NCI-H2107 treated with DMSO at 0.1 percent for 48 hours (cell line): ENCODE measurements at regions not wholly inside any gene's neighbourhood (a gene's known extent, or its start where the extent isn't known, plus 50 kb on each side); places are given as distances from the start of the nearest gene placed in this dataset.
"Not testable (repeated sequence)": the region's sequence is repeated elsewhere in the genome, so short reads cannot be mapped to it uniquely, and the experiment has no call there.

Experiments
- DNase-seq: peaks from one replicate; lab custom pipeline; 2025; ENCODE audit not compliant: unreplicated experiment; lab: John Stamatoyannopoulos, UW

DNA sequence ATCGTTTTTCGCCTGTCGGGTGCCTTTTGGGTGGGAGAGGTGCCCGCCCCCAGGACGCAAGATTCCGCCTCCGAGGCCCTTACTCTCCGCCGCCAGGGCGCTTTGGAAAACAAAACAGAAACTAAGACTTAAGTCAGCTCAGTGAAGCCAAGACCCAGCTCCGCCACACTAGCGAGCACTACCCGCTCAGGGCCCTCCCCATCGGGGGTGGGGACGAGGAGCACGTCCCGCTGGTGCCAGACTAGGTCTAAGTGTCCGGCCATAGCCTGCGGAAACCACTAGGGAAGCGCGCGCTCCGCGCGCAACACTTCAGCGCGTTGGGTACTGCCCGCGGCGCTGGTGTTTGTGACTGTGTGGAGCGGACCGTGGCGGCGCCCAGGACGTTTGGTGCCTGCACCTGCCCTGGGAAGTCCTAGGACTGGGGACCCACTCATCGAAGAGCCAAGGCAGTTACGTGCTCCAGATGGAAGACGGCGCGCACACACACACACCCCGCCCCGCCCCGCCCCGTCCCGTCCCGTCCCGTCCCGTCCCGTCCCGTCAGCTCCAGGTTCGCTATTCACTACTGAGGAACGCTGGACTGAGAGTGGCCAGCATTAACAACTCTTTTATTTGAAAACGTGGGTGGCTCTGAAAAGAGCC, 57.6 kb upstream of the BOLA1 start:
- not testable (repeated sequence) for DNase-seq

DNA sequence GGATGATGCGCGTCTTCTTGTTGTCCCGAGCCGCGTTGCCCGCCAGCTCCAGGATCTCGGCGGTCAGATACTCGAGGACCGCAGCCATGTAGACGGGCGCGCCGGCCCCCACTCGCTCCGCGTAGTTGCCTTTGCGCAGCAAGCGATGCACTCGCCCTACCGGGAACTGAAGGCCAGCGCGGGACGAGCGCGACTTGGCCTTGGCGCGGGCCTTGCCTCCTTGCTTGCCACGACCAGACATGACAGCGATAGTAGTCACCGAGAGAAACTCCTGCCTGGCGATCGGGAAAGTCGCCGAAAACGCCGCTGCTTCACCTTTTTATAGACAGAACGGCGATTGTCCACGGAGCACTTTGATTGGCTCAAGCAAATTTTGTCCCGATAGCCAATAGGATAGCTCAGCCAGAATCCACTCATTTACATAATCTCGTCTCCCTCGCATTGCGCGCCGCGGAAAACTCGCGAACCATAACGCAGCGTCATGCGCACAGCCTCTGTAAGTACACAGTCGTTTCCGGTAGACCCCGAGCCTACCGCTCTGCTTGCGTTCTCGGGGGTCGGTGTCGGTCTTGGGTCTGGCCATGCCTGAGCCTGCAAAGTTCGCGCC, 56.8 kb upstream of the BOLA1 start:
- not testable (repeated sequence) for DNase-seq

DNA sequence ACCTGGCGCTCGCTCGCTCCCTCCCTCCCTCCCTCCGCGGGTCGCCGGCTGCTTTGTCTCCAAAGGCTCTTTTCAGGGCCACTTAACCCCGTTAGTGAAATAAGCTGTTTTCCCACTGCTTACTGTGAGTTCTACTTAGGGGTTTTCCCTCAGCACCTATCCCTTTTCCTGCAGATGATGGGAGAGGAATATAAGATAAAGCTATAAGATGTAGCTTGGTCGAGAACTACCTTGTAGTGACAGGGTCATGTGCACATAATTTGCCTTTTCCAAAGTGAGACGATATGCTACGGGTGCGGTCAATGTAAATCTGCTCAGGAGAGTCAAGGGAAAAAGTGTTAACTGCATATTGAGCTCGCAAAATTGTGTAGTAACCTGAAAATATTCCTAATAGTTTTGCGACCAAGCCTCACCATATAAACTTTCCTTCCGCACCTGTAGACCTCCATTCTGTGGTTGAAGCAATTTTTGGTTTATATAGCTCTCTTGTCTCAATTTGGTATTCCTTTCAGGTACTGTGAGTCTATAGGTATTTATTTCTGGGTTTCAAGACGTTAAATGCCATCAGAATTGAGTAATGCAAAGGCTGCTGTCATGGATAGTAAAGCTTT, 55.8 kb upstream of the BOLA1 start:
- DNase-seq: no peak

DNA sequence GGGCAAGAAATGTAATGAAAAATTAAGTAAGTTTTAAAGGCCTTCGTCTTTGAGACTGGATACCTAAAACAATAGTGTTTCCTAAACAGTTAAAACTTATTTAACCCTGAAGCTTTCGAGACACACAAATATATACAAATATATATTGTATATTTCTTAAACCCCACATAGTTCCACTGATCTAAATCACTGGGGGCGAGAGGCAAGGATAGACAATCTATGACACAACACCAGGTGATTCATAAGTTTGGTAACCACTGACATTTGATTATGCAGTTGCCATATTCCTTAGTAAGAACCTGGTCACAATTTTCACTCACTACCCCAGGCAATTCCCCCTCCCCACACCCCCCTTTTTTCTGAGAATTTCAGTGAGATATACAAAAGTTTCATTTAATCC, 55.3 kb upstream of the BOLA1 start:
- no peak for DNase-seq

DNA sequence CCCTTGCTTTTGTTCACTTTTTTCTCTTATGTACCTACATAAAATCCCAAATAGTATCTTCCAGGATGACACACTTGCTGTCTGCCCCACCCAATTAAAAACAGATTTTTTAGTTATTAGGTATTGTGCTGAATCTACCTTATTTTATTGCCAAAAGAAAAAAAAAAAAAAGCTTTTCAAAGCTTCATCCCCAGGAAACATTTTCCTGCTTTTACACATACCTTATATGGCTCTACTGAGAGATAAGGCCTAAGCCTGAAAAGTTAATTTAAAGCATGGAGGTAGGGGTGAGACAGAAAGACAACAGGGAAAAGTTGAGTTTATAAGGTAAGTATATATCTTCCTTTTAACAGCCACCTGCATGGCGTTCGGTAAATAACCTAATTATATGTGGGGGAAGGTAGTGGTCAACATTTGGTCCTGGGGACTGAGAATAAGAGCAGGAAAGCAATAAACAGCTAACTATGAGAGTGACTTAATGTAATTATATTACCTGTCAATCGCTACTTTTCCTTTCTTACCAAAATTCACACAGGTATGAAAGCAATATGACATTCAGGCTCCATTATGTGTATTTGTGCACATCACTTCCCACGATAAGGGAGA, 54.6 kb upstream of the BOLA1 start:
- DNase-seq: no peak

DNA sequence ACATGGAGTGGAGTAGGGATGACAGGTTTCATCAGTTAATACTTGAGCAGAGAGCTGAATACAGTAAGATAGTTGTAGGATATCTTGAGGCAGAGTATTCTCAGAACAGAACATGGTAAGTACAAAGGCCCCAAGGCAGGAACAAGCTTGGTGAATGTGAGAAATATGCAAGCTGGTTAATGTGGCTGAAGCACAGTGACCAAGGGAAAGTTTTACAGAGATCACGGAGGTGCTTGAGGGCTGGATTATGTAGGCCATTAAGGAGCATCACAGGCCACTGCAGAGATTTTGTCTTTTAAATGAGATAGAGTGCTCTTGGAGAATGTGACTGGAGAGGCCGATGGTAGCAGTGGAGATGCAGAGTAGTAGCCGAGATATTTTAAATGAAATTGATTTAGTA, 54.0 kb upstream of the BOLA1 start:
- DNase-seq: no peak

DNA sequence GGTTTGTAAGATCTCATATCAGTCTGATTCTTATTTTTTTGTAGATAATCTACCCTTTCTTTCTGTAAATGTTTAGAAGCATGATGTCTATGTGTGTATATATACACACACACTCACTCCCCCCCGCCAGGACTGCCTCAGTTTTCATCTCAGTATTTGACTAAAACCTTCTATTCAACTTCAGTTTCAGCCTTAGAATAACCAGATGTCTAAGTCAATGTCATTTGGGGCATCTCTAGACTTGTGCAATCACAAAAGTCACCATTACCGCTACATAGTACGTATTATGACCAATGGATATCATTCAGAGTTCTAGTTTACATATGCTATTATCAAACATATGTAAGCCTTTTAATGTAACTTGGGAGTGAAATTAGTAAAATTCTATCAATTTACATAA, 53.3 kb upstream of the BOLA1 start:
- no peak for DNase-seq

DNA sequence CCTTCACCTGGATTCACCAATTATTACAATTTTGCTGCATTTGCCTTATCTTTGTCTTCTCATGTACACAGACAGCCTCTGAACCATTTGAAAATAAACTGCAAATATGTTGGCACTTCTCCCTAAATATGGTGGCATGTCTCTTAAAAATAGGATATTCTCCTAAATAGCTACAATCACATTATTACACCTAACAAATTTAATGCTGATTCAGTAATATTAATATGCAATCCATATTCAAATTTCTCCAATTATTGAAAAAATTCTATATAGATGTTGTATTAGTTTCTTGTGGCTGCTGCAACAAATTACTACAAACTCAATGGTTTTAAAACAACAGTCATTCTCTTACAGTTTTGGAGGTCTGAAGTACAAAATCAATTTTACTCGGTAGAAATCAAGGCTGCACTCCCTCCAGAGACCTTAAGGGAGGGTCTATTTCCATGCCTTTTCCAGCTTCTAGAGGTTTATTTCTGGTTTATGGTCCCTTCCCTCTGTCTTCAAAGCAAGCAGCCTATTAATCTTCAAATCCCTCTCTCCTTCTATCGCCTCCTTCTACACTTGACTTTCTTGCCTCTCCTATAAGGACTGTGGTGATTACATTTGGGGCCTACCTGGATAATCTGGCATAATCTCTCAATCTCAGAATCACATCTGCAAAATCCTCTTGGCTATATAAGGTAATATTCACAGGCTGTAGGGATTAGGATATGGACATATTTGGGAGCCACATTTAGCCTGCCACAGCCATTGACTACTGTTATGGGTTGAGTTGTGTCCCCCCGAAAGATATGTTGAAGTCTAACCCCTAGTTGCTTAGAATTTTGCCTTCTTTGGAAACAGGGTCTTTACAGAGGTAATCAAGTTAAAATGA, 52.5 kb upstream of the BOLA1 start:
- DNase-seq: no peak

DNA sequence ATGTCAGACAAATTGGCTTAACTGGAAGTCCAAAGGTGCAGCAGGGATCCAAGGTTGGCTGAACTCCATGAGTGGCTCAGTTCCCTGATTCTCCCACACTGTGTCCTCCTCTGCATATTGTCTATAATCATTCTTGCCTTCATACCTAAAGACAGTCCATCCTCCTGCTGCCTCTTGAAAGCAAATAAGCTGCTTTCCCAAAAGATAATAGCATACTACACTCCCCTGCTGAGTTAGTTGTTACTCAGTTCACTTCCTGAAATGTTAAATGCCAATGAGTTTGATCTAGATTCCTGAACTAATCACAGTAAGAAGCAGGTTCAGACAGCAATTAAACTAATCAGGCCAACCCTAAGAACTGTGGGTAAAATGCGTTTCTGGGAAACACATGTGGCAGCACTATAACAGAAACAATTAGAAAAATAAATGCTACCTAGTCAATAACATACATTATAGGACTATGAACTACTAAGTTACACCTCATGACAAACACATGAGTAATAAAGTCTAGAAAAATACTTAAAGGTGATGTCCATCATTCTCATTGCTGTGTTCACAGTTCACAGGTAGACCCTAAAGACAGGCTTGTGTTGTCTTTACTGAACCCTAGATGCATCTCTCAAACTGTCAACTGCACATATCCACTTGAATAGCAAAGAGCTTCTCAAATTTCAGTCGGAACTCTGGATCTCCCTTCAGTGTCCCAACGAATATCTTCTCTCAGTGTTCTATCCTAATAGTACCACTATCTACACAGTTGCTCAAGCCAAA, 50.8 kb upstream of the BOLA1 start:
- peak; percentile 35 for DNase-seq

DNA sequence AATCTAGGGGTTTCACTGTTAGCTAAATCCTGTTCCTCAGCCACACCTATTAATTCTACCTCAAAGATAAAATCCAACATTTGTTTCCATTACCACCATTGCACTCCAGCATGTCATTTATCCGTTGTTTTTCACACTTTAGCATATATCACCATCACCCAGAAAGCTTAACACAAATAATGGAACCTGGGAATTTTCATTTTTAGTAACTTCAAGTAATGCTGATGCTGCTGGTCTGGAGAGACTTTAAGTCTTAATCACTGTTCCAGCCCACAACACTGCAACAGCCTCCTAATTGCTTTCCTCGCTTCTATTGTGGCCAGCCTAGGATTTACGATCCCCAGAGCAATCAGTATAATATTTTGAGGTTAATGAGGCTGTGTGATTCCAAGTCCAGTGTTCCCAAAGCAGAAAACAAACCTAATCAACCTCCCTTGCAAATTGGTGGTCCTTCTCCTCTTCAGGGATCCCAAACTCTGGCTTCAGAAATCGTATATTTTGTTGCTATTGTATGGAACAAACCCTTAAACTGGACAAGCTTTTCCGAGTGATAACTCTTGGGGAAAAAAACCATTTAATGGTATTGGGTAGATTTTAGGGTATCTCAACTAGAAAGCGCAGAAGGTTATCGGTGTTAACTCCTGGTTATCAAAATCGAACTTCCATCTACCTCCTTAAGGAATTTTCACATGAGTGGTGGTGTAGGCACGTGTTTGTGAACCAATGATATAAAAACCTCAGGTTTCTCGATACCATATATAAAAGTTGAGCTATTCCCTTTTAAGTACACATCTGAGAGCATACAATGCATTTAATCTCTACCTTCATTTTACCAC, 50.0 kb upstream of the BOLA1 start:
- DNase-seq: no peak
